K562 (cell line): ENCODE measurements at regions not wholly inside any gene's neighbourhood (a gene's known extent, or its start where the extent isn't known, plus 50 kb on each side); places are given as distances from the start of the nearest gene placed in this dataset.

Experiments
- BRD9 ChIP-seq: fragments of 450-650 bp; IDR thresholded peaks from 2 replicates; pipeline ENCODE4 v1.6.1; 2018; ENCODE audit warnings: low read depth; ENCODE audit not compliant: partially characterized antibody
- CBX5 ChIP-seq: IDR thresholded peaks from 2 replicates; pipeline ENCODE4 v1.6.1; 2014; ENCODE audit warnings: low read depth, borderline replicate concordance
- CREBBP ChIP-seq: IDR thresholded peaks from one replicate; pipeline ENCODE4 v1.6.1; 2012; ENCODE audit warnings: low read depth, mild to moderate bottlenecking, control low read depth, inconsistent platforms, low read length
- DMBX1 ChIP-seq: fragments of 250-450 bp; sonication (Bioruptor Pico); IDR thresholded peaks from 2 replicates; pipeline ENCODE4 v1.8.0; 2022; ENCODE audit warnings: inconsistent platforms, mild to moderate bottlenecking, moderate library complexity, borderline replicate concordance
- GMEB1 ChIP-seq: fragments of 250-450 bp; sonication (Bioruptor Pico); IDR thresholded peaks from 2 replicates; pipeline ENCODE4 v1.4.0; 2020; ENCODE audit warnings: mild to moderate bottlenecking
- MLX ChIP-seq, 2 experiments: fragments of 450-650 bp in 1 of 2; sonication (generic) in 1 of 2; formaldehyde crosslinking; conservative IDR thresholded peaks; 2 replicates each; pipeline versions ENCODE4 v1.4.0 to v1.8.1; 2020 to 2022; ENCODE audit warnings: mild to moderate bottlenecking in 1 of 2, missing genetic modification reagents in 1 of 2
- RFX7 ChIP-seq: fragments of 250-450 bp; sonication (Bioruptor Pico); IDR thresholded peaks from 2 replicates; pipeline ENCODE4 v1.5.1; 2021; ENCODE audit warnings: mild to moderate bottlenecking
- ZFP36 ChIP-seq: fragments of 150-350 bp; IDR thresholded peaks from 2 replicates; pipeline ENCODE4 v1.6.1; 2018; ENCODE audit warnings: low read length, low read depth; ENCODE audit not compliant: partially characterized antibody
- ZNF174 ChIP-seq: fragments of 250-450 bp; sonication (Bioruptor Pico); IDR thresholded peaks from 2 replicates; pipeline ENCODE4 v1.4.0; 2020; ENCODE audit warnings: mild to moderate bottlenecking
- ZNF282 ChIP-seq: sonication (generic); formaldehyde crosslinking; IDR thresholded peaks from 2 replicates; pipeline ENCODE4 v1.8.1; 2023; ENCODE audit warnings: missing genetic modification reagents
- ZNF609 ChIP-seq: sonication (generic); formaldehyde crosslinking; IDR thresholded peaks from 2 replicates; pipeline ENCODE4 v1.8.1; 2023; ENCODE audit warnings: missing genetic modification reagents, mild to moderate bottlenecking, borderline replicate concordance
- ZNF766 ChIP-seq: fragments of 200-800 bp; sonication (Bioruptor generic); conservative IDR thresholded peaks from 2 replicates; pipeline ENCODE4 v1.6.1; 2016; ENCODE audit warnings: missing genetic modification characterization, missing compliant biosample characterization
- ZNF830 ChIP-seq: fragments of 250-450 bp; sonication (Bioruptor Pico); IDR thresholded peaks from 2 replicates; pipeline ENCODE4 v1.5.0; 2021; ENCODE audit warnings: mild to moderate bottlenecking
- TF ChIP-seq, protein P1 (sequence below): fragments of 450-650 bp; formaldehyde crosslinking; IDR thresholded peaks from 2 replicates; pipeline ENCODE4 v1.4.0; 2020; ENCODE audit warnings: mild to moderate bottlenecking
- TF ChIP-seq, protein P2 (sequence below): fragments of 450-650 bp; formaldehyde crosslinking; IDR thresholded peaks from 2 replicates; pipeline ENCODE4 v1.4.0; 2022; ENCODE audit warnings: mild to moderate bottlenecking, moderate library complexity

GRCh38 chr6:27568226-27568897 is 95.5 kb upstream of the ZNF184 start (continued):
- TF ChIP-seq GMEB1 (CRISPR knock-in tag) (no peak), ZNF766 (no peak), ZNF830 (CRISPR knock-in tag) (no peak), ZNF282 (CRISPR knock-in tag) (no peak), ZNF174 (CRISPR knock-in tag) (no peak), CREBBP (no peak), ZNF609 (CRISPR knock-in tag) (no peak), MLX (CRISPR knock-in tag; conservative IDR thresholded peaks at IDR 0.05) (no peak), DMBX1 (CRISPR knock-in tag) (no peak), BRD9 (no peak), RFX7 (no peak), CBX5 (no peak), ZFP36 (no peak)
- TF ChIP-seq, protein P1, sequence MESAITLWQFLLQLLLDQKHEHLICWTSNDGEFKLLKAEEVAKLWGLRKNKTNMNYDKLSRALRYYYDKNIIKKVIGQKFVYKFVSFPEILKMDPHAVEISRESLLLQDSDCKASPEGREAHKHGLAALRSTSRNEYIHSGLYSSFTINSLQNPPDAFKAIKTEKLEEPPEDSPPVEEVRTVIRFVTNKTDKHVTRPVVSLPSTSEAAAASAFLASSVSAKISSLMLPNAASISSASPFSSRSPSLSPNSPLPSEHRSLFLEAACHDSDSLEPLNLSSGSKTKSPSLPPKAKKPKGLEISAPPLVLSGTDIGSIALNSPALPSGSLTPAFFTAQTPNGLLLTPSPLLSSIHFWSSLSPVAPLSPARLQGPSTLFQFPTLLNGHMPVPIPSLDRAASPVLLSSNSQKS (CRISPR knock-in tag), result no peak
- TF ChIP-seq, protein P2, sequence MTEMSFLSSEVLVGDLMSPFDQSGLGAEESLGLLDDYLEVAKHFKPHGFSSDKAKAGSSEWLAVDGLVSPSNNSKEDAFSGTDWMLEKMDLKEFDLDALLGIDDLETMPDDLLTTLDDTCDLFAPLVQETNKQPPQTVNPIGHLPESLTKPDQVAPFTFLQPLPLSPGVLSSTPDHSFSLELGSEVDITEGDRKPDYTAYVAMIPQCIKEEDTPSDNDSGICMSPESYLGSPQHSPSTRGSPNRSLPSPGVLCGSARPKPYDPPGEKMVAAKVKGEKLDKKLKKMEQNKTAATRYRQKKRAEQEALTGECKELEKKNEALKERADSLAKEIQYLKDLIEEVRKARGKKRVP (CRISPR knock-in tag), result no peak
